HL-60 (cell line): ENCODE measurements at regions not wholly inside any gene's neighbourhood (a gene's known extent, or its start where the extent isn't known, plus 50 kb on each side); places are given as distances from the start of the nearest gene placed in this dataset.

Experiments
- DNase-seq, 2 experiments: peaks; one replicate each; pipeline ENCODE4 v3.0.0-alpha.2; 2010 to 2020; ENCODE audit warnings: low read depth in 1 of 2, low spot score in 1 of 2
- H3K27ac ChIP-seq: fragments of 250-450 bp; sonication (Bioruptor Pico); replicated peaks from 2 replicates; pipeline ENCODE4 v1.5.1; 2020; ENCODE audit warnings: mild to moderate bottlenecking, moderate library complexity
- H3K27me3 ChIP-seq: fragments of 250-450 bp; sonication (Bioruptor Pico); 2 replicates; pipeline ENCODE4 v1.5.1; 2021; ENCODE audit warnings: mild to moderate bottlenecking, moderate library complexity; ENCODE audit not compliant: insufficient read depth, poor library complexity, severe bottlenecking
- H3K4me3 ChIP-seq: replicated peaks from 2 replicates; pipeline ENCODE4 v1.5.1; 2011; ENCODE audit warnings: mild to moderate bottlenecking, control low read depth, low read length; ENCODE audit not compliant: insufficient read depth
- GABPA ChIP-seq: IDR thresholded peaks from 2 replicates; pipeline ENCODE4 v1.6.1; 2012; ENCODE audit warnings: low read depth
- POLR2AphosphoS5 ChIP-seq: IDR thresholded peaks from 2 replicates; pipeline ENCODE4 v1.6.1; 2012; ENCODE audit warnings: low read depth
- REST ChIP-seq: IDR thresholded peaks from 2 replicates; pipeline ENCODE4 v1.6.1; 2012; ENCODE audit warnings: low read depth; ENCODE audit not compliant: insufficient replicate concordance
- SPI1 ChIP-seq: IDR thresholded peaks from 2 replicates; pipeline ENCODE4 v1.6.1; 2012; ENCODE audit warnings: low read depth, mild to moderate bottlenecking, borderline replicate concordance
- TF ChIP-seq, protein P1 (sequence below): IDR thresholded peaks from one replicate; pipeline ENCODE4 v1.5.1; 2011; ENCODE audit warnings: low read length, control low read depth, inconsistent platforms; ENCODE audit not compliant: insufficient read depth

DNA sequence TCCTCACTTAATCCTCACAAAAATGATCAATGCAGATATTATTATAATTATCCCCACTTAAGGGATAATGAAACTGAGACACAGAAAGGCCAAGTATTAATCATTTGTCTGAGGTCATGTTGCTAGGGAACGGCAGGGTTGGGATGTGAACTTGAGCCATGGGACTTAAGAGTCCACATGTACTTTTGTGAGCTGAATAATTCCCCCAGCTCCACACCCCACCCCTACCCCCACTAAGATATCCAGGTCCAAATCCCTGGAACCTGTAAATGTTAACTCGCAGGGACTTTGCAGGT is 290.5 kb upstream of the GADL1 start:
- TF ChIP-seq REST (no peak), GABPA (no peak), POLR2AphosphoS5 (no peak), SPI1 (no peak)
- TF ChIP-seq, protein P1, sequence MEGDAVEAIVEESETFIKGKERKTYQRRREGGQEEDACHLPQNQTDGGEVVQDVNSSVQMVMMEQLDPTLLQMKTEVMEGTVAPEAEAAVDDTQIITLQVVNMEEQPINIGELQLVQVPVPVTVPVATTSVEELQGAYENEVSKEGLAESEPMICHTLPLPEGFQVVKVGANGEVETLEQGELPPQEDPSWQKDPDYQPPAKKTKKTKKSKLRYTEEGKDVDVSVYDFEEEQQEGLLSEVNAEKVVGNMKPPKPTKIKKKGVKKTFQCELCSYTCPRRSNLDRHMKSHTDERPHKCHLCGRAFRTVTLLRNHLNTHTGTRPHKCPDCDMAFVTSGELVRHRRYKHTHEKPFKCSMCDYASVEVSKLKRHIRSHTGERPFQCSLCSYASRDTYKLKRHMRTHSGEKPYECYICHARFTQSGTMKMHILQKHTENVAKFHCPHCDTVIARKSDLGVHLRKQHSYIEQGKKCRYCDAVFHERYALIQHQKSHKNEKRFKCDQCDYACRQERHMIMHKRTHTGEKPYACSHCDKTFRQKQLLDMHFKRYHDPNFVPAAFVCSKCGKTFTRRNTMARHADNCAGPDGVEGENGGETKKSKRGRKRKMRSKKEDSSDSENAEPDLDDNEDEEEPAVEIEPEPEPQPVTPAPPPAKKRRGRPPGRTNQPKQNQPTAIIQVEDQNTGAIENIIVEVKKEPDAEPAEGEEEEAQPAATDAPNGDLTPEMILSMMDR, result no peak
- Histone ChIP-seq H3K27me3 (no peaks in the 10 kb centered on the region), H3K27ac (no peak overlapping the region), H3K4me3 (no peak overlapping the region)
- DNase-seq, result no peak

DNA sequence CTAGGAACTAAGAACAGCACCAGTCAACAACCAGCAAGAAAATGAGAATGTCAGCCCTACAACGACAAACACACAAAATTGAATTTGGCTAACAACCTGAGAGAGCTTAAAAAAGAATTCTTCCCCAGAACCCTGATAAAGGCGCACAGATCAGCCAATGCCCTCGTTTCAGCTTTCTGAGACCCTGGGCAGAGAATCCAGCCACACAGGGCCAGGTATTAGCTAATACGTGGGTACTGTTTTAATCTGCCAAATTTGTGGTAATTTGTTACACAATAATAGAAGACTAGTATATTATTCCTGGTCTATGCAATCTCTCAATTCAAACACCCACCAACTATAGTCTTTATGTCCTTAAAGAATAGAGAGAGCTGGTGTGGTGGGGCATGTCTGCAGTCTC is 291.6 kb upstream of the GADL1 start:
- no peak for DNase-seq
- Histone ChIP-seq H3K27me3 (no peaks in the 10 kb centered on the region), H3K4me3 (no peak overlapping the region), H3K27ac (no peak overlapping the region)
- TF ChIP-seq REST (no peak), GABPA (no peak)

- no peak for DNase-seq
- Histone ChIP-seq H3K27me3 (no peaks in the 10 kb centered on the region), H3K27ac (no peak overlapping the region), H3K4me3 (no peak overlapping the region)
- TF ChIP-seq REST (no peak), GABPA (no peak), POLR2AphosphoS5 (no peak), SPI1 (no peak)
- TF ChIP-seq, protein P1, result no peak
Measured at GRCh38 chr3:31187380-31187779, 292.9 kb upstream of the GADL1 start.

DNA sequence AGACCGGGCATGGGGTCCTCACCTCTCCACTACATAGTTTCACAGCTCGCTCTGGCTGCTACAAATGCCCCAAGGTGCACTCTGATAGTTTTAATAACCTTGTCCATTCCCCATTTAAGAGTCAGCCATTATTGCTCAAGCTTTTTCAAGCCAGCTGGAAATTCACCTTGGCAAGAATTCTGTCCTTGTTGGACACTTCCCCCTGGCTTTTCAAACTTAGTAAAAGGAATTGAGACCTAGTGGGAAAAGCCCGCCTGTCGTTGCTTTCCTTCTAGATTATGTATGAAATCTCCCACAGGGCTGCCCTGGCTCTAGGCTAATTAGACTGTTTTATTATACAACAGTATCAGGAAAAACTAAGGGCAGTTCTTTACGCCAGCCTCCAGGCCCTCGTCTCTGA is 293.7 kb upstream of the GADL1 start:
- no peak for TF ChIP-seq POLR2AphosphoS5
- TF ChIP-seq, protein P1, result no peak
- TF ChIP-seq GABPA, result no peak
- TF ChIP-seq REST, result no peak
- no peak for TF ChIP-seq SPI1
- Histone ChIP-seq H3K27ac (no peak overlapping the region), H3K4me3 (no peak overlapping the region), H3K27me3 (no peaks in the 10 kb centered on the region)
- no peak for DNase-seq
